Urinary bladder (tissue), 3 donors: ENCODE measurements at regions not wholly inside any gene's neighbourhood (a gene's known extent, or its start where the extent isn't known, plus 50 kb on each side); places are given as distances from the start of the nearest gene placed in this dataset.
A peak's percentile ranks its signal among the peaks of the same experiment; 100 is the strongest.
"Not testable (repeated sequence)": the region's sequence is repeated elsewhere in the genome, so short reads cannot be mapped to it uniquely, and the experiment has no call there.

Source experiments
- DNase-seq: peaks from one replicate; pipeline ENCODE4 v3.0.0-alpha.2; 2015; ENCODE audit errors: extremely low spot score
- H3K27ac ChIP-seq: one replicate; pipeline ENCODE4 v1.5.1; 2013; ENCODE audit warnings: low read depth, mild to moderate bottlenecking, moderate library complexity
- H3K36me3 ChIP-seq: one replicate; pipeline ENCODE4 v1.6.1; 2013; ENCODE audit warnings: mild to moderate bottlenecking, moderate library complexity; ENCODE audit not compliant: insufficient read depth
- H3K4me1 ChIP-seq: one replicate; pipeline ENCODE4 v1.6.1; 2013; ENCODE audit warnings: mild to moderate bottlenecking, moderate library complexity; ENCODE audit not compliant: insufficient read depth
- H3K4me3 ChIP-seq: one replicate; pipeline ENCODE4 v1.5.1; 2013; ENCODE audit warnings: low read depth, low read length
- WGBS: extraction: QIAGEN DNeasy Blood & Tissue Kit; methylation state at CpG from one replicate; pipeline ENCODE4 v1.1.7; 2013; 5-methylcytosine and 5-hydroxymethylcytosine counted together
- donor health status: healthy with polysubstance abuse.
- donor health status: healthy.

- Histone ChIP-seq H3K4me3 (no peak overlapping the region), H3K36me3 (peaks cover 3% of the 10 kb centered on the region), H3K4me1 (no peaks in the 10 kb centered on the region), H3K27ac (no peak overlapping the region)
- 30% methylated on average over 2 of the region's 2 CpGs for WGBS
- no peak for DNase-seq
Measured at GRCh38 chr6:140480852-140481251, 1106.4 kb upstream of the CITED2 start.

GRCh38 chr6:140478631-140479030, 1104.2 kb upstream of the CITED2 start:
- no peak overlapping the region for H3K27ac ChIP-seq
- H3K4me1 ChIP-seq, result no peaks in the 10 kb centered on the region
- no peak for DNase-seq
- H3K4me3 ChIP-seq, result no peak overlapping the region
- peaks cover 3% of the 10 kb centered on the region for H3K36me3 ChIP-seq
- 87% methylated on average over 3 of the region's 3 CpGs for WGBS

GRCh38 chr6:140475086-140475485, 1100.6 kb upstream of the CITED2 start:
- no peak for DNase-seq
- WGBS, result 90% methylated on average over 2 of the region's 2 CpGs
- Histone ChIP-seq H3K36me3 (no peaks in the 10 kb centered on the region), H3K4me1 (no peaks in the 10 kb centered on the region), H3K27ac (no peak overlapping the region), H3K4me3 (no peak overlapping the region)

- Histone ChIP-seq H3K4me1 (no peaks in the 10 kb centered on the region), H3K36me3 (no peaks in the 10 kb centered on the region), H3K4me3 (no peak overlapping the region), H3K27ac (no peak overlapping the region)
- 88% methylated on average over 3 of the region's 3 CpGs for WGBS
- no peak for DNase-seq
Measured at GRCh38 chr6:140464720-140465119, 1090.3 kb upstream of the CITED2 start.

GRCh38 chr6:140463312-140463710, 1088.9 kb upstream of the CITED2 start:
- 68% methylated on average over 2 of the region's 2 CpGs for WGBS
- DNase-seq, result no peak
- Histone ChIP-seq H3K4me3 (no peak overlapping the region), H3K36me3 (no peaks in the 10 kb centered on the region), H3K4me1 (no peaks in the 10 kb centered on the region), H3K27ac (peak overlapping the region; percentile 85)

GRCh38 chr6:140462453-140463311, 1088.2 kb upstream of the CITED2 start:
- Histone ChIP-seq H3K36me3 (no peaks in the 10 kb centered on the region), H3K4me1 (no peaks in the 10 kb centered on the region), H3K4me3 (no peak overlapping the region), H3K27ac (peak overlapping the region; percentile 85)
- WGBS, result 41% methylated on average over 3 of the region's 3 CpGs
- peak; percentile 20 for DNase-seq

- Histone ChIP-seq H3K4me1 (no peaks in the 10 kb centered on the region), H3K36me3 (no peaks in the 10 kb centered on the region), H3K27ac (peak overlapping the region; percentile 59), H3K4me3 (no peak overlapping the region)
- no peak for DNase-seq
Measured at GRCh38 chr6:140462076-140462452, 1087.6 kb upstream of the CITED2 start.

GRCh38 chr6:140460267-140460666, 1085.8 kb upstream of the CITED2 start:
- no peaks in the 10 kb centered on the region for H3K36me3 ChIP-seq
- 91% methylated on average over 1 of the region's 1 CpG for WGBS
- no peak for DNase-seq
- H3K4me1 ChIP-seq, result no peaks in the 10 kb centered on the region
- H3K4me3 ChIP-seq, result no peak overlapping the region
- H3K27ac ChIP-seq, result no peak overlapping the region

- no peaks in the 10 kb centered on the region for H3K4me1 ChIP-seq
- H3K36me3 ChIP-seq, result no peaks in the 10 kb centered on the region
- WGBS, result 86% methylated on average over 2 of the region's 2 CpGs
- no peak for DNase-seq
- H3K4me3 ChIP-seq, result no peak overlapping the region
- H3K27ac ChIP-seq, result no peak overlapping the region
Measured at GRCh38 chr6:140459209-140459608, 1084.8 kb upstream of the CITED2 start.

GRCh38 chr6:140446241-140446640, 1071.8 kb upstream of the CITED2 start:
- H3K4me1 ChIP-seq, result no peaks in the 10 kb centered on the region
- H3K4me3 ChIP-seq, result no peak overlapping the region
- H3K36me3 ChIP-seq, result no peaks in the 10 kb centered on the region
- no peak for DNase-seq
- no peak overlapping the region for H3K27ac ChIP-seq

- no peak for DNase-seq
- H3K4me3 ChIP-seq, result no peak overlapping the region
- no peak overlapping the region for H3K27ac ChIP-seq
- WGBS, result 53% methylated on average over 3 of the region's 3 CpGs
- no peaks in the 10 kb centered on the region for H3K36me3 ChIP-seq
- H3K4me1 ChIP-seq, result no peaks in the 10 kb centered on the region
Measured at GRCh38 chr6:140445474-140446004, 1071.1 kb upstream of the CITED2 start.

- not testable (repeated sequence) for H3K27ac ChIP-seq, DNase-seq, H3K4me1 ChIP-seq, H3K36me3 ChIP-seq, H3K4me3 ChIP-seq
- 98% methylated on average over 7 of the region's 7 CpGs for WGBS
Measured at GRCh38 chr6:140443112-140443511, 1068.7 kb upstream of the CITED2 start.

- Histone ChIP-seq H3K27ac (no peak overlapping the region), H3K36me3 (no peaks in the 10 kb centered on the region), H3K4me1 (no peaks in the 10 kb centered on the region), H3K4me3 (no peak overlapping the region)
- DNase-seq, result no peak
- WGBS, result 83% methylated on average over 6 of the region's 6 CpGs
Measured at GRCh38 chr6:140441256-140441655, 1066.8 kb upstream of the CITED2 start.

GRCh38 chr6:140440223-140440835, 1065.9 kb upstream of the CITED2 start:
- DNase-seq, result no peak
- no peak overlapping the region for H3K4me3 ChIP-seq
- H3K27ac ChIP-seq, result no peak overlapping the region
- no peaks in the 10 kb centered on the region for H3K36me3 ChIP-seq
- H3K4me1 ChIP-seq, result no peaks in the 10 kb centered on the region
- 59% methylated on average over 2 of the region's 2 CpGs for WGBS
